ENCODE measurements at regions not wholly inside any gene's neighbourhood (a gene's known extent, or its start where the extent isn't known, plus 50 kb on each side); places are given as distances from the start of the nearest gene placed in this dataset.

DNA sequence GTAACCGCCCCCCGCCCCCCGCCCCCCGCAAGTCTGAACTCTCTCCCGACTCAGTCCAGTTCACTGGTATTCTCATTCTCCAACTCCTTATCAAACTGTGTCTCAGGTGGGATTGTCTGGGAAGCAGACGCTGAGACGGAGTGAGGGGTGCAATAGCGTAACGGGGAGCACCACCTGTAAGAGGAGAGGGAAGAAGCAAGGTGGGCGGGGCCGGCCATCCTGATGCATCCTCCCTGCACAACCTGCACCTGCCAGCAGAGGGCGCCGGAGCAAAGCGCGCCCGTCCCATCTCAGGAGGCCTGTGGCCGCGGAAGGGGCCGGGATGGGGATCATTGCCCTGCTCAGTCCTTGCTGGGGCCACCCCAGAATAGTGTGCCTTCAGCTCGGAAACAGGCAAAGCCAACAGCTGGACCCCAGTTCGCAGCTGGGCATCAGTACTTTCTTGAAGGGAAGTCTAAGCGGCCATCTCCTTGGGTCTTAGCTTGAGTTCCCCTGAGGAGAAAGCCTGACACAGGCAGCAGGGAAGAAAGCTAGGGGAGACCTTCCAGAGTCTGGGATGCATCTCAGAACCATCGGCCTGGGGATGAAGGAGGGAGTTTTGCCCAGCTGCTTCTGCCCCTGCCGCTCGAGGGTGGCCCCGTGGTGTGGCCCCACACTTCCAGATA is 208.0 kb downstream of the TFCP2L1 start:
- no peak for DNase-seq (ENCODE audit: low read depth)

DNA sequence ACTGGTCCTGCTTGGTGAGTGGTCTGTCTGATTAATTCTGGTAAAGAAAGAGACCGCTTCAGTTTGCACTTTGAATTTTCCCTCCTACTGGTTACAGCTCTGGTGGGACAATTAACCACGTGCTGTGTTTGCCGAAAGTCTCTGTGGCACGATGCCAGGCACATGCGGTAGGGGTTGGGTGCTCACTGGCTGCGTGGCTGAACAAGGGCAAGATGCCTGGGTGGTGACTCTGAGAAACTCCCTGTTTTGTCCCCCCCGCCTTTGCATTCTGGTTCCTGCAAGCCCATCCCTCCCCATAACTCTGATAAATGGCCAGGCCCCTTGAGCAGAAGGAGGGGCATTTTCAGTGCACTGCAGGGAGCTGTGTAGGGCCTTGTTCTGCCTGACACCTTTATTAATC is 206.1 kb downstream of the TFCP2L1 start:
- no peak for DNase-seq (ENCODE audit: low read depth)

DNA sequence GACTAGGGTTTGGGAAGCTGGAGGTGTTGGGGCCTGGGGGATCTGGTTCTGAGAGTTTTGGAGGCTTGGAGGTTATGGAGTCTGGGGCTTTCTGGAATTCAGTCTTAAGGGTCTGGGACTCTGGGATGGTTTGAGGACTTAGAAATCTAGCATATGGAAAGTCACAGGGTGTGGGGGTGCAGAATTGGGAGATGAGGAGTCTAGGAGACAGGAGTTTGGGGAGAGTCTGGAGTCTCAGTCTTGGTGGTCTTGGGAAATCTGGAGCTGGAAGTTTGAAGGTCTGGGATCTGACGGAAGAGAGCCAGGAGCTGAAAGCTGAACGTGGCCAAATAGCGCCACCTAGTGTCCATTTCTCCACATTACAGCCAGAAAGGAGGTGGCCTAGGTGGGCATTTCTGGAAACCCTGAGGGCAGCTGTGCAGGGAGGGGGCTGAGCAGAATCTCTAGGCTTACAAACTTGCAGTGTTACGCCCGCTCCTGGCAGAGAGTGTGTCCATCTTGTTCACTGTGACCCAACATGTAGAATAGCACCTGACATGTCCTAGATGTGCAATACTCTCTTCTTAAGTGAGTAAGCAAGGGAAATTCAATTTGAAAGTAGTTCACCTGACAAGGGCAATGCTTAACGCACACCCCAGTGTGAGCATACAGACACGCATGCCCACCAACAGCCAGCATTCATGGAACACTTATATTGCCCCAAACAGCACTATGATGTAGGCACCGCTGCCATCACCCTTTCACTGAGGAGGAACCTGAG is 204.8 kb downstream of the TFCP2L1 start:
- DNase-seq (ENCODE audit: low read depth): no peak

GRCh38 chr2:121081701-121082100 is 203.3 kb downstream of the TFCP2L1 start:
- no peak for DNase-seq (ENCODE audit: low read depth)

GRCh38 chr2:121082191-121082590 is 202.8 kb downstream of the TFCP2L1 start:
- DNase-seq (ENCODE audit: low read depth): no peak

DNA sequence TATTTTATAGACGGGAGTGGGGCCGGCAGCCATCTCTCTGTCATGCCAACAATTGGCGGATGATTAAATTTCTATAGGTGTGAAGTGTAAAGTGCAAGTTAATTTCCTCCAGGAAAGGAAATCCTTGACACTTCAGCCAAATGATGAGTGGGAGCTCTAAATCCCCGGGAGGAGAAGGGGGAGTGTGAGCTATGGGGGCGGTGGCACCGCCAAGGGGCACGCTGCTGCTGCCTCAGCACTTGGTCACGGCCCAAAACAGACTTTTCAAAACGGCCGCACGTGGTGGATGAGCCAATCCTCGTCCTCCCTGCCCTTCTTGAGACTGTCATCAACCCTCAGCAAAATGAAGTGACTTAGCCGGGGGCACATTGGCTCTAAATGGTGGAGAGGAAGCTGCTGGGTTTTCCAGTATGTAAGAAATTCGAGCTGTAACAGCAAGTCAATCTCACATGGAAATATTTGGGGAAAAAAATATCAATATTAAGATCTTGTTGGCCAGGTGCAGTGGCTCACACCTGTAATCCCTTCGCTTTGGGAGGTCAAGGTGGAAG is 200.8 kb downstream of the TFCP2L1 start:
- no peak for DNase-seq (ENCODE audit: low read depth)

GRCh38 chr2:121085801-121086200 is 199.2 kb downstream of the TFCP2L1 start:
- no peak for DNase-seq (ENCODE audit: low read depth)

GRCh38 chr2:121086450-121086849 is 198.6 kb downstream of the TFCP2L1 start:
- DNase-seq (ENCODE audit: low read depth): no peak

- DNase-seq (ENCODE audit: low read depth): no peak
Measured at GRCh38 chr2:121087117-121087516, 197.9 kb downstream of the TFCP2L1 start.

GRCh38 chr2:121088251-121089165 is 196.5 kb downstream of the TFCP2L1 start:
- DNase-seq (ENCODE audit: low read depth): no peak

DNA sequence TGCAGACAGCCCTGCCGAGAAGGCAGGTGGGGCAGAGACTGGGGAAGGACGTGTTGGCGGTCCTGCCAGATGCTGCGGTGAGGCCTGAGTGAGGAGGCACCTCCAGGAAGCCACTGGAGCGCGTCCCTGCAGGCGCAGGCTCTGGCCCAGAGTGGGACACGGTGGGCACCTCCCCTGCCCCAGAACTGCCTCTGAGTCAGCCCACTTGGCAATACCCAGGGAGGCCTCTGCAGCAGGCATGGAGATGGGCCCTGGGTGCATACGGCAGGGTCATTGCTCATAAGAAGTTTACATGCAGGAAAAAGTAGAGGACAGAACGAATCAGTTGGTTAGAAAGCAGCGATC is 195.9 kb downstream of the TFCP2L1 start:
- no peak for DNase-seq (ENCODE audit: low read depth)

- DNase-seq (ENCODE audit: low read depth): no peak
Measured at GRCh38 chr2:121090088-121090715, 194.8 kb downstream of the TFCP2L1 start.

DNA sequence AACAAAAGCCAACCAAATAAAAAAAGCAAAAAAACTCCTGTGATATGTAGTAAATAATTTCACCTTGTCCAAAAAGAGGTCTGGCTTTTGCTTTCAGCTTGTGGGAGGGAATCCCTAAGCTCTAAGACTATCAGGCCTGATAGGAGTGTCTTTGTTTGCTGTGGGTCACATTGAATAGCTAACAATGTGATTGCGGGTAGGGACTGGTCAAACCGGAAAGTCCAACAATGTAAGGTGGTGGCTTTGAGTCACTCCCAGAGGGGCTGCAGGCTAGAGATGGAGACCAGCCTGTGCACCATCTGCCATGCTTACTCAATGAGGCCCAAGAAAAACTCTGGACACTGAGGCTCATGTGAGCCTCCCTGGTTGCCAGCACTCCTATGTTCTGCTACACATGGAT is 192.9 kb downstream of the TFCP2L1 start:
- no peak for DNase-seq (ENCODE audit: low read depth)

GRCh38 chr2:121093692-121094091 is 191.3 kb downstream of the TFCP2L1 start:
- DNase-seq (ENCODE audit: low read depth): no peak

- no peak for DNase-seq (ENCODE audit: low read depth)
Measured at GRCh38 chr2:121094101-121094500, 190.9 kb downstream of the TFCP2L1 start.

DNA sequence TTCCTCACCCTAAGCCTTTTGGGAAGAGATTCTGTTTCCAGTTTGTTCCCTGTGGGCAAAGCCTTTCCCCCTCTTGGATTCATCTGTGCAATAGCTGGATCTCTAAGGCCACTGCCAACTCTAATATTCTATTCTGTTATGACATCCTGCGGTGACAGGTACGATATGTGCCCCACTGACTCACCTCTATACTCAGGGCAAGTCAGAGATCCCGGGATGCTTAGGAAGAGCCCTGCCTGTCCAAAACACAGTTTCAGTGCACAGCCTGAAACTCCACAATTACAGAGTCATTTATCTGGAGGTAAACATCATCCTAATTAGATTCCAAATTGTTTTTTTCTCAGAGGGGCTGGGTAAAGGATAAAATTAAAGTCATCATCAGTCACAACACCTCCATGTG is 190.2 kb downstream of the TFCP2L1 start:
- no peak for DNase-seq (ENCODE audit: low read depth)

- no peak for DNase-seq (ENCODE audit: low read depth)
Measured at GRCh38 chr2:121095257-121096080, 189.5 kb downstream of the TFCP2L1 start.

- no peak for DNase-seq (ENCODE audit: low read depth)
Measured at GRCh38 chr2:121096611-121097010, 188.4 kb downstream of the TFCP2L1 start.

DNA sequence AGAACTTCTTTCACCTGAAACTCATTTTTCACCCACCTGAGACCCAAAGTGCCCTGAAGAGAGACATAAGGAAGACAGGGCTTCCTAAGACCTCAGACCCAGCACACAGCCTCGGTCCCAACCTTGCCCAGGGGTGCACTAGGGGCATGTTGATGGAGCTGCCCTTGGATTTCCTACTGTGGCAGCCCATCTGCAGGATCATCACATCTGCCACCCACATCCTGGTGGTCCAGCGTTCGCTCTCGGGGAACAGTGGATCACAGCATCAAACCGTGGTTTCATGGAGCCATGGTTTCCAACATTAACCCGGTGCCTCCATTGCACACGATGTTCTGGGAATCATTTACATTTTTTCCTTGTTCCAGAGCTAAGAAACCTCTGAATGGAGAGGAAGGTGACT is 186.4 kb downstream of the TFCP2L1 start:
- DNase-seq (ENCODE audit: low read depth): no peak

GRCh38 chr2:121099329-121100290 is 185.4 kb downstream of the TFCP2L1 start:
- no peak for DNase-seq (ENCODE audit: low read depth)

Data from HS-5 (cell line).